ENCODE measurements at regions not wholly inside any gene's neighbourhood (a gene's known extent, or its start where the extent isn't known, plus 50 kb on each side); places are given as distances from the start of the nearest gene placed in this dataset.
"Not testable (repeated sequence)": the region's sequence is repeated elsewhere in the genome, so short reads cannot be mapped to it uniquely, and the experiment has no call there.

DNA sequence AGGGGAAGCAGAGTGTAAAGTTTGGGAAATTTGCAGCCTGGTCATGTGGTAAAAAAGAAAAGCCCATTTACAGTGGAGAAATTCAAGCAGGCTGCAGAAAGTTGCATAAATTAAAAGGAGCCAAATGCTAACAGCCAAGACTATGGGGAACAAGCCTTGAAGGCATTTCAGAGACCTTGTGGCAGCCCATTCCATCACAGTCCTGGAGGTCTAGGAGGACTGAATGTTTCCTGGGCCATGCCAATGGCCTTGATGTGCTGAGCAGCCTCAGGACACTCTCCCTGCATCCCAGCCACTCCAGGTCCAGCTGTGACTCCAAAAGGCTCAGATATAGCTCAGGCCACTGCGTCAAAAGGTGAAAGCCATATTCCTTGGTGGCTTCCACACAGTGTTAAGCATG is 1202.4 kb upstream of the ATXN8OS start:
- no peaks in the 10 kb centered on the region for H3K9me3 ChIP-seq (ENCODE audit: control insufficient read depth, insufficient read depth, low read length)

DNA sequence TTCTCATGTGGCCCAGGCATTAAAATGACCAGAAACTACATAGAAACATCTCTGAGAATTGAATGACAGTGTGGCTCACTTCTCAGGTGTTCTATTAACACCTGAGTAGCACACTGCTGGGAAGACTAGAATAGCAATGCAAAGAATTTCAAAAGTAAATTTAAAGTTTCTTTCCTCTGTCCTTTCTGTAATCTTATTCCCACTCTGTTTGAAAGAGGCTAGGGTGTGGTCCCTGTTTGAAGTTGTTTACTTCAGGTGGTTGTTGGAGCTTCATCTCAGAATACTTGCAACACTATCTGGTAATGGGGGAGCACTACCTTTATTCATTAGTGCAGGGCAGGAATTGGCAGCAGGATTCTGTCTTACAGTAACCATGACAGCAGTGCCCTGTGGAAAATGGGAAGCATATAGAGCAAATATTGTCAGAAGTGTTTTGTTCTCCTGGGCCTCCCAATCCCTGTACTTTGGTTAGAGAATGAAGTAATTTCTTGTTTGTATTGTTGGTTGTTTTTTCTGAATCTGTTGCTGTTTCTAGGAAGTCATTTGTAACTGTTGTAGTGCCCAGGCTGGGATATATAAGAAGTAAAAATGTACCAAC is 1210.2 kb upstream of the ATXN8OS start:
- Histone ChIP-seq H3K4me2 (ENCODE audit: low read length) (no peak overlapping the region), H3K27ac (ENCODE audit: low read depth, low read length) (no peak overlapping the region), H3K9me2 (replicated peaks; ENCODE audit: control insufficient read depth, low read length) (no peaks in the 10 kb centered on the region), H3K36me3 (ENCODE audit: control insufficient read depth, low read length) (no peaks in the 10 kb centered on the region), H3F3A (ENCODE audit: control insufficient read depth, insufficient read depth) (no peaks in the 10 kb centered on the region), H3K9me3 (ENCODE audit: control insufficient read depth, insufficient read depth, low read length) (no peaks in the 10 kb centered on the region), H3K79me2 (ENCODE audit: control insufficient read depth, low read length) (no peaks in the 10 kb centered on the region), H3K27me3 (ENCODE audit: control insufficient read depth, low read length) (no peaks in the 10 kb centered on the region), H4K20me1 (ENCODE audit: control insufficient read depth, insufficient read depth, low read depth, low read length) (no peaks in the 10 kb centered on the region), H3K4me3 (ENCODE audit: low read length) (no peak overlapping the region), H3K4me1 (ENCODE audit: control insufficient read depth, low read length) (no peaks in the 10 kb centered on the region)
- TF ChIP-seq EZH2phosphoT487 (IDR thresholded peaks at IDR 0.05; ENCODE audit: borderline replicate concordance, low read length) = no peak
- TF ChIP-seq, protein P1, sequence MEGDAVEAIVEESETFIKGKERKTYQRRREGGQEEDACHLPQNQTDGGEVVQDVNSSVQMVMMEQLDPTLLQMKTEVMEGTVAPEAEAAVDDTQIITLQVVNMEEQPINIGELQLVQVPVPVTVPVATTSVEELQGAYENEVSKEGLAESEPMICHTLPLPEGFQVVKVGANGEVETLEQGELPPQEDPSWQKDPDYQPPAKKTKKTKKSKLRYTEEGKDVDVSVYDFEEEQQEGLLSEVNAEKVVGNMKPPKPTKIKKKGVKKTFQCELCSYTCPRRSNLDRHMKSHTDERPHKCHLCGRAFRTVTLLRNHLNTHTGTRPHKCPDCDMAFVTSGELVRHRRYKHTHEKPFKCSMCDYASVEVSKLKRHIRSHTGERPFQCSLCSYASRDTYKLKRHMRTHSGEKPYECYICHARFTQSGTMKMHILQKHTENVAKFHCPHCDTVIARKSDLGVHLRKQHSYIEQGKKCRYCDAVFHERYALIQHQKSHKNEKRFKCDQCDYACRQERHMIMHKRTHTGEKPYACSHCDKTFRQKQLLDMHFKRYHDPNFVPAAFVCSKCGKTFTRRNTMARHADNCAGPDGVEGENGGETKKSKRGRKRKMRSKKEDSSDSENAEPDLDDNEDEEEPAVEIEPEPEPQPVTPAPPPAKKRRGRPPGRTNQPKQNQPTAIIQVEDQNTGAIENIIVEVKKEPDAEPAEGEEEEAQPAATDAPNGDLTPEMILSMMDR (IDR thresholded peaks at IDR 0.05; ENCODE audit: low read depth, low read length, poor library complexity, severe bottlenecking) = no peak

More for the DNA sequence above, 1202.4 kb upstream of the ATXN8OS start:
- H4K20me1 ChIP-seq (ENCODE audit: control insufficient read depth, insufficient read depth, low read depth, low read length) = no peaks in the 10 kb centered on the region
- TF ChIP-seq, protein P1 (IDR thresholded peaks at IDR 0.05; ENCODE audit: low read depth, low read length, poor library complexity, severe bottlenecking) = no peak
- no peak for TF ChIP-seq EZH2phosphoT487 (IDR thresholded peaks at IDR 0.05; ENCODE audit: borderline replicate concordance, low read length)
- no peak overlapping the region for H3K4me3 ChIP-seq (ENCODE audit: low read length)
- H3K79me2 ChIP-seq (ENCODE audit: control insufficient read depth, low read length) = no peaks in the 10 kb centered on the region
- no peaks in the 10 kb centered on the region for H3K27me3 ChIP-seq (ENCODE audit: control insufficient read depth, low read length)
- no peaks in the 10 kb centered on the region for H3K36me3 ChIP-seq (ENCODE audit: control insufficient read depth, low read length)
- H3K9me2 ChIP-seq (replicated peaks; ENCODE audit: control insufficient read depth, low read length) = no peaks in the 10 kb centered on the region
- no peak overlapping the region for H3K4me2 ChIP-seq (ENCODE audit: low read length)
- no peaks in the 10 kb centered on the region for H3K4me1 ChIP-seq (ENCODE audit: control insufficient read depth, low read length)
- no peak overlapping the region for H3K27ac ChIP-seq (ENCODE audit: low read depth, low read length)
- H3F3A ChIP-seq (ENCODE audit: control insufficient read depth, insufficient read depth) = no peaks in the 10 kb centered on the region

DNA sequence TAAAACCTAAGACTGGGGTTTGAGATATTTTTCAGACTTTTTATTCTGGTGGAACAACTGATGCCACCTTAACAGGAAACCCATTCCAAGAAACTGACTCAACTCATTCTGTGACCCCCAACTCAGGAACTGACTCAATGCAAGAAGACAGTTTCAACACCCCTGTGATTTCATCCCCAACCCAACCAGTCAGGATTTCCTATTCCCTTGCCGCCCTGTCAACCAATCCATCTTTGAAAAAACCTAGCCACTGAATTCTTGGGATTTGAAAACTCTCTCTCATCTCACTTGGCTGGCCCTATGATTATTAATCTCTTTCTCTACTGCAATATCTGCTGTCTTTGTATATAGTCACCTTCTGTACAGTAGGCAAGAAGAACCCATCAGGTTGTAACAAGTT is 1211.9 kb upstream of the ATXN8OS start:
- Histone ChIP-seq H3K4me3 (ENCODE audit: low read length) (no peak overlapping the region), H3K27ac (ENCODE audit: low read depth, low read length) (no peak overlapping the region), H4K20me1 (ENCODE audit: control insufficient read depth, insufficient read depth, low read depth, low read length) (no peaks in the 10 kb centered on the region), H3K79me2 (ENCODE audit: control insufficient read depth, low read length) (no peaks in the 10 kb centered on the region), H3K27me3 (ENCODE audit: control insufficient read depth, low read length) (no peaks in the 10 kb centered on the region), H3K4me2 (ENCODE audit: low read length) (no peak overlapping the region), H3K36me3 (ENCODE audit: control insufficient read depth, low read length) (no peaks in the 10 kb centered on the region), H3K4me1 (ENCODE audit: control insufficient read depth, low read length) (no peaks in the 10 kb centered on the region), H3K9me2 (replicated peaks; ENCODE audit: control insufficient read depth, low read length) (no peaks in the 10 kb centered on the region), H3K9me3 (ENCODE audit: control insufficient read depth, insufficient read depth, low read length) (no peaks in the 10 kb centered on the region), H3F3A (ENCODE audit: control insufficient read depth, insufficient read depth) (no peaks in the 10 kb centered on the region)
- TF ChIP-seq, protein P1 (IDR thresholded peaks at IDR 0.05; ENCODE audit: low read depth, low read length, poor library complexity, severe bottlenecking) = no peak
- TF ChIP-seq EZH2phosphoT487 (IDR thresholded peaks at IDR 0.05; ENCODE audit: borderline replicate concordance, low read length) = no peak

DNA sequence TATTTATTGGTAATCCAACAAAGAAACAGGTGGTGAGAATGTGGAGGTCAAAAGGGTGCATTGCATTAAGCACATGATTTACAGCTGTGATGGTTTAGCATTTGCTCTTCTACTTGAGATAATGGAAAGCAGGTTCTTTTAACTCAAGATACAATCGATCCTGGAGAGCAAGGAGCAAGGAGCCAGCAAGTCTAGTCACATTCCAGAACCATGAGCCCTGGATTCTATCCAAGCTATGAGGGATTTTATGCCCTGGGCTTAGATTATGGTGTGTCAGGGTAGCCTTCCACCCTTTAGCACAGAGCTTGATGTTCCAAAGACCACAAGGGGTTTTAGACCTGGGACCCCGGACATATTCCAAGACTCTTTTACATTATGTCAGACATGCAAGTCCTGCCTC is 1213.9 kb upstream of the ATXN8OS start:
- H3F3A ChIP-seq (ENCODE audit: control insufficient read depth, insufficient read depth); H3K4me3 ChIP-seq (ENCODE audit: low read length); H3K27ac ChIP-seq (ENCODE audit: low read depth, low read length); H3K27me3 ChIP-seq (ENCODE audit: control insufficient read depth, low read length); H4K20me1 ChIP-seq (ENCODE audit: control insufficient read depth, insufficient read depth, low read depth, low read length); H3K9me2 ChIP-seq (replicated peaks; ENCODE audit: control insufficient read depth, low read length); H3K4me1 ChIP-seq (ENCODE audit: control insufficient read depth, low read length); H3K79me2 ChIP-seq (ENCODE audit: control insufficient read depth, low read length); H3K4me2 ChIP-seq (ENCODE audit: low read length); H3K9me3 ChIP-seq (ENCODE audit: control insufficient read depth, insufficient read depth, low read length); H3K36me3 ChIP-seq (ENCODE audit: control insufficient read depth, low read length): not testable (repeated sequence)

DNA sequence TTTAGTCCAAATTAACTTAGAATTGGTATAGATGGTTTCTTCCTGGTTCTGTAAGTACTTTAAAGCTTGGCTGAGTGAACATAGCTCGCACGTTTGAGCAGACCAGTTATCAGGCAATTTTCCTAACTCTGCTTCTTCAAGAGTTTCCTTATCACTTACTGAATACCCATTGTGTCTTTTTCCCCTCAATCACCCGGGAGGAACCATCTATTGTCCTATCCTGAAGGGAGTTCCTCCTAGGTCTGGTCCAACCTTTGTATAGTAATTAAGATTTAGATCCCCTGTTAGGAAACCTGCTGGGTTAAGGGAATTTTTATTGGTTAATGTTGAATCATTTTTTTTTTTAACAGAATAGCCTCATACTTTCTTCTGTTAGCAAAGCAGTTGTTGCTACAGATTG is 1215.0 kb upstream of the ATXN8OS start:
- not testable (repeated sequence) for H3K4me2 ChIP-seq (ENCODE audit: low read length); H3K4me3 ChIP-seq (ENCODE audit: low read length); H3K4me1 ChIP-seq (ENCODE audit: control insufficient read depth, low read length); H3K27ac ChIP-seq (ENCODE audit: low read depth, low read length); H3K9me2 ChIP-seq (replicated peaks; ENCODE audit: control insufficient read depth, low read length); H3K36me3 ChIP-seq (ENCODE audit: control insufficient read depth, low read length); H3K9me3 ChIP-seq (ENCODE audit: control insufficient read depth, insufficient read depth, low read length); H3K79me2 ChIP-seq (ENCODE audit: control insufficient read depth, low read length); H3K27me3 ChIP-seq (ENCODE audit: control insufficient read depth, low read length); H3F3A ChIP-seq (ENCODE audit: control insufficient read depth, insufficient read depth); H4K20me1 ChIP-seq (ENCODE audit: control insufficient read depth, insufficient read depth, low read depth, low read length)

DNA sequence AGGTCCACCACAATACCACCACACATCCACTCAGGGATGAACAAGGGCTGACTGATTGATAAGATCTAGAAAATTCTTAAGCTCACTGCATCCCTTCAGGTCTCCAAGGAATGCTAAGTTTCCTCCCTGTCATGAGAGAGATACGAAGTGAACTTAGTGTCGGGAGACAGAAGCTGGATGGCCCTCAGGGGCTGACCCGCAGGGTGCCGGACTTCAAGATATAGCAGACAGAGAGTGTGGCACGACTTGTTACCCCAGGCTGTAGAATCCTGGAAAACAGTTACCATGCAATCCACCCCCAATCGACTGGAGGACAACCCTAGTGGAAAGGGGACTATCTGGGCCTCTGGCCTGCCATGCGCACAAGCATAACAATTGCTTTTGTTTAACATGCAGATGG is 1217.5 kb upstream of the ATXN8OS start:
- not testable (repeated sequence) for H3K4me3 ChIP-seq (ENCODE audit: low read length); H3K36me3 ChIP-seq (ENCODE audit: control insufficient read depth, low read length); H3K4me1 ChIP-seq (ENCODE audit: control insufficient read depth, low read length); H4K20me1 ChIP-seq (ENCODE audit: control insufficient read depth, insufficient read depth, low read depth, low read length); H3K4me2 ChIP-seq (ENCODE audit: low read length); H3F3A ChIP-seq (ENCODE audit: control insufficient read depth, insufficient read depth); H3K79me2 ChIP-seq (ENCODE audit: control insufficient read depth, low read length); H3K9me3 ChIP-seq (ENCODE audit: control insufficient read depth, insufficient read depth, low read length); H3K27ac ChIP-seq (ENCODE audit: low read depth, low read length); H3K27me3 ChIP-seq (ENCODE audit: control insufficient read depth, low read length); H3K9me2 ChIP-seq (replicated peaks; ENCODE audit: control insufficient read depth, low read length)

All from DOHH2 (cell line).